ENCODE measurements at regions not wholly inside any gene's neighbourhood (a gene's known extent, or its start where the extent isn't known, plus 50 kb on each side); places are given as distances from the start of the nearest gene placed in this dataset.
"Not testable (repeated sequence)": the region's sequence is repeated elsewhere in the genome, so short reads cannot be mapped to it uniquely, and the experiment has no call there.

GRCh38 chr4:167854881-167855280 is 237.5 kb upstream of the ANXA10 start:
- Histone ChIP-seq H3K9me3 (ENCODE audit: control insufficient read depth, low read length) (no peaks in the 10 kb centered on the region), H3K4me1 (ENCODE audit: control insufficient read depth, insufficient read depth, low read length) (no peaks in the 10 kb centered on the region), H3K36me3 (ENCODE audit: control insufficient read depth, insufficient read depth, low read length) (no peaks in the 10 kb centered on the region), H3K9ac (ENCODE audit: extremely low read depth, low read length, poor library complexity, severe bottlenecking) (no peak overlapping the region), H3K27me3 (ENCODE audit: control insufficient read depth, insufficient read depth, low read length, poor library complexity, severe bottlenecking) (no peaks in the 10 kb centered on the region), H3K27ac (ENCODE audit: low read depth, low read length) (no peak overlapping the region), H3K4me3 (ENCODE audit: low read length) (no peak overlapping the region)
- no peak for TF ChIP-seq CTCF (conservative IDR thresholded peaks at IDR 0.05)
- no peak overlapping the region for H3K4me3 Mint-ChIP-seq
- H3K27me3 Mint-ChIP-seq (ENCODE audit: insufficient read depth): no peaks in the 10 kb centered on the region
- no peaks in the 10 kb centered on the region for H3K36me3 Mint-ChIP-seq (ENCODE audit: low read depth)
- no peaks in the 10 kb centered on the region for H3K4me1 Mint-ChIP-seq
- no peak for DNase-seq
- 92 to 96% methylated on average over 2 of the region's 2 CpGs for WGBS, 2 experiments (ENCODE audit: insufficient coverage in 1 of 2, insufficient read length in 1 of 2)
- H3K9me3 Mint-ChIP-seq: peaks cover 5% of the 10 kb centered on the region
- no peak overlapping the region for H3K27ac Mint-ChIP-seq

GRCh38 chr4:167858127-167858526 is 234.2 kb upstream of the ANXA10 start:
- H3K4me3 Mint-ChIP-seq; H3K4me3 ChIP-seq (ENCODE audit: low read length); H3K9me3 ChIP-seq (ENCODE audit: control insufficient read depth, low read length); H3K27me3 Mint-ChIP-seq (ENCODE audit: insufficient read depth); H3K9ac ChIP-seq (ENCODE audit: extremely low read depth, low read length, poor library complexity, severe bottlenecking); H3K27me3 ChIP-seq (ENCODE audit: control insufficient read depth, insufficient read depth, low read length, poor library complexity, severe bottlenecking); H3K4me1 ChIP-seq (ENCODE audit: control insufficient read depth, insufficient read depth, low read length); H3K4me1 Mint-ChIP-seq; H3K36me3 Mint-ChIP-seq (ENCODE audit: low read depth); DNase-seq; H3K9me3 Mint-ChIP-seq; H3K36me3 ChIP-seq (ENCODE audit: control insufficient read depth, insufficient read depth, low read length); H3K27ac ChIP-seq (ENCODE audit: low read depth, low read length): not testable (repeated sequence)
- H3K27ac Mint-ChIP-seq: peak overlapping the region; percentile 66
- 89 to 93% methylated on average over 13 to 14 of the region's 15 CpGs for WGBS, 2 experiments (ENCODE audit: insufficient coverage in 1 of 2, insufficient read length in 1 of 2)

- Histone ChIP-seq H3K36me3 (ENCODE audit: control insufficient read depth, insufficient read depth, low read length) (no peaks in the 10 kb centered on the region), H3K27me3 (ENCODE audit: control insufficient read depth, insufficient read depth, low read length, poor library complexity, severe bottlenecking) (no peaks in the 10 kb centered on the region), H3K4me3 (ENCODE audit: low read length) (no peak overlapping the region), H3K9ac (ENCODE audit: extremely low read depth, low read length, poor library complexity, severe bottlenecking) (no peak overlapping the region), H3K4me1 (ENCODE audit: control insufficient read depth, insufficient read depth, low read length) (no peaks in the 10 kb centered on the region), H3K9me3 (ENCODE audit: control insufficient read depth, low read length) (no peaks in the 10 kb centered on the region), H3K27ac (ENCODE audit: low read depth, low read length) (no peak overlapping the region)
- Mint-ChIP-seq H3K4me3 (no peak overlapping the region), H3K4me1 (peaks cover 14% of the 10 kb centered on the region), H3K9me3 (no peaks in the 10 kb centered on the region), H3K27ac (no peak overlapping the region), H3K36me3 (ENCODE audit: low read depth) (no peaks in the 10 kb centered on the region), H3K27me3 (ENCODE audit: insufficient read depth) (no peaks in the 10 kb centered on the region)
- no peak for TF ChIP-seq CTCF (conservative IDR thresholded peaks at IDR 0.05)
- 84% methylated on average over 3 of the region's 3 CpGs; no CpG with 5 or more reads in 1 of the 2 experiments for WGBS, 2 experiments (ENCODE audit: insufficient coverage in 1 of 2, insufficient read length in 1 of 2)
- DNase-seq: no peak
These were observed 225.1 kb upstream of the ANXA10 start for GRCh38 chr4:167867191-167867590.

- Histone ChIP-seq H3K36me3 (ENCODE audit: control insufficient read depth, insufficient read depth, low read length) (no peaks in the 10 kb centered on the region), H3K9ac (ENCODE audit: extremely low read depth, low read length, poor library complexity, severe bottlenecking) (no peak overlapping the region), H3K27ac (ENCODE audit: low read depth, low read length) (no peak overlapping the region), H3K4me1 (ENCODE audit: control insufficient read depth, insufficient read depth, low read length) (no peaks in the 10 kb centered on the region), H3K9me3 (ENCODE audit: control insufficient read depth, low read length) (no peaks in the 10 kb centered on the region), H3K27me3 (ENCODE audit: control insufficient read depth, insufficient read depth, low read length, poor library complexity, severe bottlenecking) (no peaks in the 10 kb centered on the region), H3K4me3 (ENCODE audit: low read length) (no peak overlapping the region)
- no peak for TF ChIP-seq CTCF (conservative IDR thresholded peaks at IDR 0.05)
- Mint-ChIP-seq H3K4me1 (peaks cover 17% of the 10 kb centered on the region), H3K36me3 (ENCODE audit: low read depth) (no peaks in the 10 kb centered on the region), H3K9me3 (no peaks in the 10 kb centered on the region), H3K27ac (no peak overlapping the region), H3K4me3 (no peak overlapping the region), H3K27me3 (ENCODE audit: insufficient read depth) (no peaks in the 10 kb centered on the region)
- 78% methylated on average over 1 of the region's 1 CpG; no CpG with 5 or more reads in 1 of the 2 experiments for WGBS, 2 experiments (ENCODE audit: insufficient coverage in 1 of 2, insufficient read length in 1 of 2)
- DNase-seq: no peak
These were observed 224.2 kb upstream of the ANXA10 start for GRCh38 chr4:167868163-167868562.

Data from endodermal cell (in vitro differentiated cells).